Endothelial cell of umbilical vein (primary cell): ENCODE measurements at regions not wholly inside any gene's neighbourhood (a gene's known extent, or its start where the extent isn't known, plus 50 kb on each side); places are given as distances from the start of the nearest gene placed in this dataset.
"Not testable (repeated sequence)": the region's sequence is repeated elsewhere in the genome, so short reads cannot be mapped to it uniquely, and the experiment has no call there.

Experiments
- BruUV-seq: library from RNA; stranded (reverse); fragments of 400-500 nt; replicated peaks from 2 replicates; lab custom pipeline; 2021; lab: Mats Ljungman, UMichigan
- CTCF ChIA-PET: fragments of 300-600, 350-600 bp; sonication (Branson Sonifier 250); formaldehyde crosslinking; loops from one replicate; lab custom pipeline; 2021; ENCODE audit warnings: antibody characterized with exemption, inconsistent platforms; lab: Charles Lee
- POLR2A ChIA-PET: fragments of 300-600, 350-600 bp; sonication (Branson Sonifier 250); formaldehyde crosslinking; loops from one replicate; lab custom pipeline; 2021; ENCODE audit warnings: antibody characterized with exemption, inconsistent platforms; lab: Charles Lee
- DNase-seq: peaks from one replicate; pipeline ENCODE4 v3.0.0-alpha.2; 2011; ENCODE audit warnings: low read depth, low spot score
- FAIRE-seq: peaks from 2 replicates; lab custom pipeline; 2011; peaks lifted over from hg19 to GRCh38; lab: Jason Lieb, UNC
- H2AFZ ChIP-seq: 2 replicates; pipeline ENCODE4 v1.6.0; 2012; ENCODE audit warnings: low read depth, low read length, control low read depth, inconsistent platforms
- H3K27ac ChIP-seq: 2 replicates; pipeline ENCODE4 v1.5.1; 2011; ENCODE audit warnings: low read depth, mild to moderate bottlenecking, control low read depth, low read length, moderate library complexity; ENCODE audit not compliant: insufficient read depth
- H3K27me3 ChIP-seq, 2 experiments: 2 replicates each; pipeline versions ENCODE4 v1.6.0 to v1.6.1; 2011; ENCODE audit warnings: low read length in 2 of 2, mixed read lengths in 1 of 2; ENCODE audit not compliant: control insufficient read depth in 2 of 2, insufficient read depth in 2 of 2
- H3K36me3 ChIP-seq, 2 experiments: 2 replicates in 1 of 2; 3 replicates in 1 of 2; pipeline ENCODE4 v1.5.1; 2011; ENCODE audit warnings: low read length in 2 of 2, mild to moderate bottlenecking in 1 of 2, moderate library complexity in 1 of 2; ENCODE audit not compliant: control insufficient read depth in 2 of 2, insufficient read depth in 2 of 2; ENCODE audit errors: extremely low read depth in 1 of 2
- H3K4me1 ChIP-seq: 3 replicates; pipeline ENCODE4 v1.5.1; 2011; ENCODE audit warnings: mild to moderate bottlenecking, low read length; ENCODE audit not compliant: control insufficient read depth, insufficient read depth; ENCODE audit errors: extremely low read depth
- H3K4me2 ChIP-seq: 2 replicates; pipeline ENCODE4 v1.6.1; 2011; ENCODE audit warnings: low read length, control low read depth, mixed read lengths; ENCODE audit not compliant: insufficient read depth
- H3K4me3 ChIP-seq, 3 experiments: fragments of 200-600 bp in 1 of 3; sonication (generic), shearing (Covaris generic) in 1 of 3; replicated peaks in 1 of 3; 2 replicates each; pipeline ENCODE4 v1.5.1; 2011 to 2016; ENCODE audit warnings: control low read depth in 3 of 3, low read length in 3 of 3, mild to moderate bottlenecking in 2 of 3, inconsistent platforms in 1 of 3, low read depth in 1 of 3, moderate library complexity in 1 of 3; ENCODE audit not compliant: insufficient read depth in 1 of 3
- H3K79me2 ChIP-seq: 2 replicates; pipeline ENCODE4 v1.6.0; 2012; ENCODE audit warnings: low read length, inconsistent platforms; ENCODE audit not compliant: control insufficient read depth, insufficient read depth
- H3K9ac ChIP-seq: replicated peaks from 2 replicates; pipeline ENCODE3; 2011; ENCODE audit warnings: low read length, control low read depth; ENCODE audit not compliant: insufficient read depth; ENCODE audit errors: extremely low read depth
- H3K9me1 ChIP-seq: replicated peaks from 3 replicates; pipeline ENCODE4 v1.6.0; 2011; ENCODE audit warnings: mild to moderate bottlenecking, low read length; ENCODE audit not compliant: control insufficient read depth, insufficient read depth; ENCODE audit errors: extremely low read depth
- H3K9me3 ChIP-seq: replicated peaks from 2 replicates; pipeline ENCODE4 v1.5.1; 2012; ENCODE audit warnings: low read length, inconsistent platforms; ENCODE audit not compliant: control insufficient read depth, insufficient read depth
- H4K20me1 ChIP-seq: replicated peaks from 2 replicates; pipeline ENCODE3; 2011; ENCODE audit warnings: mild to moderate bottlenecking, low read length; ENCODE audit not compliant: control insufficient read depth, insufficient read depth; ENCODE audit errors: extremely low read depth
- dilution Hi-C: fragments of 300-500 bp; cut with MboI; formaldehyde crosslinking; loops from one replicate; pipeline ENCODE4 v1.15.0; 2019; ENCODE audit warnings: low sequenced_read_pairs; ENCODE audit not compliant: extremely low pct_ligation_motif_present
- intact Hi-C: fragments of 100-400 bp; cut with micrococcal nuclease; formaldehyde crosslinking; loops from one replicate; pipeline ENCODE4 v1.10.0; 2022

DNA sequence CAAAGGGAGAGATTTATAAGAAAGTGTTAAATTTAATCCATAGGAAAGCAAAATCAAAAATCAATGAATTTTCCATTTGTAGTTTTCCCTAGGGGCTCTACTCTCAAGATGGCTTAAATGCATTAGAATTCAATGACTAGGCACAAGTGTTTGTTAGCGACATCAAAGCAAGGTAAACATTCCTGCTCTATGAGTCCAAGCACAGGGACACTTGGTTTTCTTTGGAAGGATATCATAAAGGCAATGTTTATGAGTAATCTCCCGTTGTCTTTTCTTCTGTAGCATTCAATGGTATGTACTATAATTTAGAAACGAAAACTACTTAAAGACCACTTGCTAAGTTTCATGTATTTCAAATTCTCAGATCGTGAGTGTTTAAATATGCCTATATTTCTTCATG is 54.8 kb upstream of the ZNF717 start:
- H2AFZ ChIP-seq, H3K9me1 ChIP-seq, CTCF ChIA-PET, FAIRE-seq, H3K4me1 ChIP-seq, H4K20me1 ChIP-seq, H3K27me3 ChIP-seq, H3K79me2 ChIP-seq, H3K27ac ChIP-seq, dilution Hi-C loops, H3K4me3 ChIP-seq, BruUV-seq, H3K4me2 ChIP-seq, H3K9ac ChIP-seq, intact Hi-C loops, H3K36me3 ChIP-seq, POLR2A ChIA-PET, H3K9me3 ChIP-seq, DNase-seq: not testable (repeated sequence)

DNA sequence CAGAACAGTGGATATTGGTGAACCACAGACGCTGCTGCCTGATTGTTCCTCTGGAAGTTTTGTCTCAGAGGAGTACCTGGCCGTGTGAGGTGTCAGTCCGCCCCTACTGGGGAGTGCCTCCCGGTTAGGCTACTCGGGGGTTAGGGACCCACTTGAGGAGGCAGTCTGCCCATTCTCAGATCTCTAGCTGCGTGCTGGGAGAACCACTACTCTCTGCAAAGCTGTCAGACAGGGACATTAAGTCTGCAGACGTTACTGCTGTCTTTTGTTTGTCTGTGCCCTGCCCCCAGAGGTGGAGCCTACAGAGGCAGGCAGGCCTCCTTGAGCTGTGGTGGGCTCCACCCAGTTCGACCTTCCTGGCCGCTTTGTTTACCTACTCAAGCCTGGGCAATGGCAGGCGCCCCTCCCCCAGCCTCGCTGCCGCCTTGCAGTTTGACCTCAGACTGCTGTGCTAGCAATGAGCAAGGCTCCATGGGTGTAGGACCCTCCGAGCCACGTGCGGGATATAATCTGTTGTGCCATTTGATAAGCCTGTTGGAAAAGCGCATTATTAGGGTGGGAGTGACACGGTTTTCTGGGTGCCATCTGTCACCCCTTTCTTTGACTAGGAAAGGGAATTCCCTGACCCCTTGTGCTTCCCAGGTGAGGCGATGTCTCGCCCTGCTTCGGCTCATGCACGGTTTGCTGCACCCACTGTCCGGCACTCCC is 65.1 kb upstream of the ZNF717 start:
- H3K9me1 ChIP-seq, H3K9me3 ChIP-seq, dilution Hi-C loops, FAIRE-seq, H3K27me3 ChIP-seq, H3K36me3 ChIP-seq, H3K9ac ChIP-seq, POLR2A ChIA-PET, intact Hi-C loops, H3K4me3 ChIP-seq, H4K20me1 ChIP-seq, H3K4me1 ChIP-seq, H2AFZ ChIP-seq, BruUV-seq, DNase-seq, H3K27ac ChIP-seq, H3K79me2 ChIP-seq, H3K4me2 ChIP-seq, CTCF ChIA-PET: not testable (repeated sequence)
